HK-2 (cell line): ENCODE measurements at regions not wholly inside any gene's neighbourhood (a gene's known extent, or its start where the extent isn't known, plus 50 kb on each side); places are given as distances from the start of the nearest gene placed in this dataset.
"Not testable (repeated sequence)": the region's sequence is repeated elsewhere in the genome, so short reads cannot be mapped to it uniquely, and the experiment has no call there.

Experiments used
- DNase-seq: peaks from one replicate; pipeline ENCODE4 v3.0.0-alpha.2; 2018; ENCODE audit not compliant: unreplicated experiment

- DNase-seq = no peak
Observed at GRCh38 chr9:129414377-129414992, 206.4 kb downstream of the C9orf50 start.

GRCh38 chr9:129413537-129414376 is 207.1 kb downstream of the C9orf50 start:
- DNase-seq = peak; percentile 98

- DNase-seq = peak; percentile 66
Observed at GRCh38 chr9:129412814-129413536, 207.9 kb downstream of the C9orf50 start.

GRCh38 chr9:129412176-129412813 is 208.6 kb downstream of the C9orf50 start:
- not testable (repeated sequence) for DNase-seq

- DNase-seq = no peak
Observed at GRCh38 chr9:129411501-129412175, 209.3 kb downstream of the C9orf50 start.

GRCh38 chr9:129410226-129410625 is 210.7 kb downstream of the C9orf50 start:
- no peak for DNase-seq

GRCh38 chr9:129408535-129409215 is 212.2 kb downstream of the C9orf50 start:
- no peak for DNase-seq

GRCh38 chr9:129407905-129408452 is 212.9 kb downstream of the C9orf50 start:
- DNase-seq = no peak

- peak; percentile 65 for DNase-seq
Observed at GRCh38 chr9:129406278-129407225, 214.3 kb downstream of the C9orf50 start.

GRCh38 chr9:129405827-129406213 is 215.1 kb downstream of the C9orf50 start:
- no peak for DNase-seq

- DNase-seq = no peak
Observed at GRCh38 chr9:129405089-129405826, 215.6 kb downstream of the C9orf50 start.

GRCh38 chr9:129404621-129405020 is 216.3 kb downstream of the C9orf50 start:
- DNase-seq = no peak

GRCh38 chr9:129403779-129404620 is 216.9 kb downstream of the C9orf50 start:
- no peak for DNase-seq

GRCh38 chr9:129402931-129403778 is 217.7 kb downstream of the C9orf50 start:
- no peak for DNase-seq

- no peak for DNase-seq
Observed at GRCh38 chr9:129402371-129402739, 218.5 kb downstream of the C9orf50 start.

GRCh38 chr9:129401623-129402370 is 219.1 kb downstream of the C9orf50 start:
- no peak for DNase-seq
